ENCODE measurements at regions not wholly inside any gene's neighbourhood (a gene's known extent, or its start where the extent isn't known, plus 50 kb on each side); places are given as distances from the start of the nearest gene placed in this dataset.

GRCh38 chr12:115473257-115473956 lies 789.4 kb upstream of the TBX3 start:
- BruUV-seq (replicated peaks), result no TSS peak
- Mint-ChIP-seq H3K9me3 (ENCODE audit: low read depth, unreplicated experiment) (peaks cover 13% of the 10 kb centered on the region), H3K27ac (ENCODE audit: unreplicated experiment) (no peak overlapping the region), H3K4me3 (ENCODE audit: low read depth, unreplicated experiment) (no peak overlapping the region), H3K4me1 (ENCODE audit: low read depth, unreplicated experiment) (no peaks in the 10 kb centered on the region), H3K27me3 (ENCODE audit: unreplicated experiment) (no peaks in the 10 kb centered on the region), H3K36me3 (ENCODE audit: insufficient read depth, unreplicated experiment) (no peaks in the 10 kb centered on the region)
- no peak for TF ChIP-seq CTCF (IDR thresholded peaks at IDR 0.05; ENCODE audit: unreplicated experiment)
- CTCF ChIA-PET, result no interaction called here
- DNase-seq, result no peak
- intact Hi-C loops (cut with micrococcal nuclease; ENCODE audit: unreplicated experiment), result no loop called here

GRCh38 chr12:115472852-115473251 lies 788.9 kb upstream of the TBX3 start:
- BruUV-seq (replicated peaks), result no TSS peak
- CTCF ChIA-PET, result no interaction called here
- Mint-ChIP-seq H3K27ac (ENCODE audit: unreplicated experiment) (no peak overlapping the region), H3K27me3 (ENCODE audit: unreplicated experiment) (no peaks in the 10 kb centered on the region), H3K4me3 (ENCODE audit: low read depth, unreplicated experiment) (no peak overlapping the region), H3K9me3 (ENCODE audit: low read depth, unreplicated experiment) (peaks cover 13% of the 10 kb centered on the region), H3K4me1 (ENCODE audit: low read depth, unreplicated experiment) (no peaks in the 10 kb centered on the region), H3K36me3 (ENCODE audit: insufficient read depth, unreplicated experiment) (no peaks in the 10 kb centered on the region)
- TF ChIP-seq CTCF (IDR thresholded peaks at IDR 0.05; ENCODE audit: unreplicated experiment), result no peak
- DNase-seq, result no peak
- intact Hi-C loops (cut with micrococcal nuclease; ENCODE audit: unreplicated experiment), result no loop called here

GRCh38 chr12:115470977-115471376 lies 787.0 kb upstream of the TBX3 start:
- H3K9me3 Mint-ChIP-seq (ENCODE audit: low read depth, unreplicated experiment), result peaks cover 13% of the 10 kb centered on the region
- no peaks in the 10 kb centered on the region for H3K36me3 Mint-ChIP-seq (ENCODE audit: insufficient read depth, unreplicated experiment)
- no peak overlapping the region for H3K4me3 Mint-ChIP-seq (ENCODE audit: low read depth, unreplicated experiment)
- no peak for TF ChIP-seq CTCF (IDR thresholded peaks at IDR 0.05; ENCODE audit: unreplicated experiment)
- no peak overlapping the region for H3K27ac Mint-ChIP-seq (ENCODE audit: unreplicated experiment)
- CTCF ChIA-PET, result no interaction called here
- intact Hi-C loops (cut with micrococcal nuclease; ENCODE audit: unreplicated experiment), result no loop called here
- DNase-seq, result no peak
- no TSS peak for BruUV-seq (replicated peaks)
- no peaks in the 10 kb centered on the region for H3K4me1 Mint-ChIP-seq (ENCODE audit: low read depth, unreplicated experiment)
- no peaks in the 10 kb centered on the region for H3K27me3 Mint-ChIP-seq (ENCODE audit: unreplicated experiment)

GRCh38 chr12:115470526-115470925 lies 786.6 kb upstream of the TBX3 start:
- TF ChIP-seq CTCF (IDR thresholded peaks at IDR 0.05; ENCODE audit: unreplicated experiment), result no peak
- peaks cover 13% of the 10 kb centered on the region for H3K9me3 Mint-ChIP-seq (ENCODE audit: low read depth, unreplicated experiment)

More at GRCh38 chr12:115470526-115470925, 786.6 kb upstream of the TBX3 start:
- intact Hi-C loops (cut with micrococcal nuclease; ENCODE audit: unreplicated experiment), result no loop called here
- no peaks in the 10 kb centered on the region for H3K27me3 Mint-ChIP-seq (ENCODE audit: unreplicated experiment)
- BruUV-seq (replicated peaks), result no TSS peak
- H3K36me3 Mint-ChIP-seq (ENCODE audit: insufficient read depth, unreplicated experiment), result no peaks in the 10 kb centered on the region
- CTCF ChIA-PET, result no interaction called here
- H3K27ac Mint-ChIP-seq (ENCODE audit: unreplicated experiment), result no peak overlapping the region
- no peak for DNase-seq
- no peaks in the 10 kb centered on the region for H3K4me1 Mint-ChIP-seq (ENCODE audit: low read depth, unreplicated experiment)
- no peak overlapping the region for H3K4me3 Mint-ChIP-seq (ENCODE audit: low read depth, unreplicated experiment)

All from Calu3 (cell line).